GM19035 (cell line): ENCODE measurements at regions not wholly inside any gene's neighbourhood (a gene's known extent, or its start where the extent isn't known, plus 50 kb on each side); places are given as distances from the start of the nearest gene placed in this dataset.

Experiments
- ATAC-seq: cut with Tn5 transposase; IDR thresholded peaks from one replicate; pipeline ENCODE4 v1.9.1; 2021; ENCODE audit not compliant: unreplicated experiment

- no peak for ATAC-seq
These were observed 163.5 kb upstream of the LYZL2 start for GRCh38 chr10:30793093-30793492.

- ATAC-seq: no peak
These were observed 162.5 kb upstream of the LYZL2 start for GRCh38 chr10:30792025-30792424.

- ATAC-seq: no peak
These were observed 161.7 kb upstream of the LYZL2 start for GRCh38 chr10:30791197-30791611.

GRCh38 chr10:30789806-30790205 is 160.3 kb upstream of the LYZL2 start:
- no peak for ATAC-seq

- no peak for ATAC-seq
These were observed 158.8 kb upstream of the LYZL2 start for GRCh38 chr10:30788307-30788706.

- ATAC-seq: no peak
These were observed 157.4 kb upstream of the LYZL2 start for GRCh38 chr10:30786906-30787305.

GRCh38 chr10:30786131-30786530 is 156.6 kb upstream of the LYZL2 start:
- ATAC-seq: no peak

- ATAC-seq: no peak
These were observed 155.5 kb upstream of the LYZL2 start for GRCh38 chr10:30784897-30785605.

- ATAC-seq: no peak
These were observed 155.0 kb upstream of the LYZL2 start for GRCh38 chr10:30784524-30784896.

GRCh38 chr10:30783939-30784501 is 154.5 kb upstream of the LYZL2 start:
- peak; percentile 39 for ATAC-seq

GRCh38 chr10:30782537-30783461 is 153.2 kb upstream of the LYZL2 start:
- no peak for ATAC-seq

- no peak for ATAC-seq
These were observed 152.6 kb upstream of the LYZL2 start for GRCh38 chr10:30782157-30782536.

- no peak for ATAC-seq
These were observed 152.1 kb upstream of the LYZL2 start for GRCh38 chr10:30781670-30782121.

- ATAC-seq: no peak
These were observed 149.2 kb upstream of the LYZL2 start for GRCh38 chr10:30778769-30779168.

GRCh38 chr10:30775779-30776591 is 146.4 kb upstream of the LYZL2 start:
- no peak for ATAC-seq

- no peak for ATAC-seq
These were observed 144.7 kb upstream of the LYZL2 start for GRCh38 chr10:30774261-30774660.

- ATAC-seq: no peak
These were observed 143.9 kb upstream of the LYZL2 start for GRCh38 chr10:30773501-30773900.

- no peak for ATAC-seq
These were observed 141.3 kb upstream of the LYZL2 start for GRCh38 chr10:30770816-30771215.

GRCh38 chr10:30770229-30770628 is 140.7 kb upstream of the LYZL2 start:
- no peak for ATAC-seq

GRCh38 chr10:30769361-30769760 is 139.8 kb upstream of the LYZL2 start:
- ATAC-seq: no peak

GRCh38 chr10:30765616-30766015 is 136.1 kb upstream of the LYZL2 start:
- no peak for ATAC-seq
